ENCODE measurements at regions not wholly inside any gene's neighbourhood (a gene's known extent, or its start where the extent isn't known, plus 50 kb on each side); places are given as distances from the start of the nearest gene placed in this dataset.

DNA sequence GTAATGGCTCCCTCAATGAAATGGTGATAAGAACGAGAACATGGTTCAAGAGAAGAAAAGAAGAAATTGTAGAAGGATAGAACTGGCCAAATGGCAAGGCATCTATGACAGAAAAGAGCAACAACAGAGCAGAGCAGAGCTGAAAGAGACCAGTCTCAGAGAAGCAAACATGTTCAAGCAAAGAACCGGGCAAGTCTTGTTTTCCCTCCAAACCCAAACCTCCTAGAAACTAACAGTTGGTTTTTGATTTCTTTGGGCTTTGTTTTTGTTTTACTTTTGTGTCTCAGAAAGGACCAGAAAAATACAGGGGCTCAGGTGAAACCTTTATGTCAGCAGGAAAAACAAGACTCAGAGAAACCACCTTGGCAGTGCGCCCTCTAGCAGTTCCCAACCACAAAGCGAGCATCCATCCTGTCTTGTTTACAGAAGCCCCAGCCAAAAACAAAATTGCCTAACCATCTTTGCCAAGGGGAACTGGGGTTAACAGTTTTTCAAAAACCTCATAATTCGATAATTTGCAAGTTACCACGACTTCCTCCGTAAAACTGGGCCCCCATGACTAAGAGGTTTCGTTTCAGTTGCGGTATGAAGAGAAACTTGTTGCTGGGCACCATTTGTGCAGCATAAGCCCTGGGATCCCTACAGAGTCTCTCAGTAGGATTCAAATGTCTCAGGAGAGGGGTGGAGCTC is 159.2 kb upstream of the SLC24A5 start:
- TF ChIP-seq, protein P1, sequence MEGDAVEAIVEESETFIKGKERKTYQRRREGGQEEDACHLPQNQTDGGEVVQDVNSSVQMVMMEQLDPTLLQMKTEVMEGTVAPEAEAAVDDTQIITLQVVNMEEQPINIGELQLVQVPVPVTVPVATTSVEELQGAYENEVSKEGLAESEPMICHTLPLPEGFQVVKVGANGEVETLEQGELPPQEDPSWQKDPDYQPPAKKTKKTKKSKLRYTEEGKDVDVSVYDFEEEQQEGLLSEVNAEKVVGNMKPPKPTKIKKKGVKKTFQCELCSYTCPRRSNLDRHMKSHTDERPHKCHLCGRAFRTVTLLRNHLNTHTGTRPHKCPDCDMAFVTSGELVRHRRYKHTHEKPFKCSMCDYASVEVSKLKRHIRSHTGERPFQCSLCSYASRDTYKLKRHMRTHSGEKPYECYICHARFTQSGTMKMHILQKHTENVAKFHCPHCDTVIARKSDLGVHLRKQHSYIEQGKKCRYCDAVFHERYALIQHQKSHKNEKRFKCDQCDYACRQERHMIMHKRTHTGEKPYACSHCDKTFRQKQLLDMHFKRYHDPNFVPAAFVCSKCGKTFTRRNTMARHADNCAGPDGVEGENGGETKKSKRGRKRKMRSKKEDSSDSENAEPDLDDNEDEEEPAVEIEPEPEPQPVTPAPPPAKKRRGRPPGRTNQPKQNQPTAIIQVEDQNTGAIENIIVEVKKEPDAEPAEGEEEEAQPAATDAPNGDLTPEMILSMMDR (conservative IDR thresholded peaks at IDR 0.05; ENCODE audit: low read length), result no peak
- H3K4me3 ChIP-seq (ENCODE audit: low read length), result no peak overlapping the region
- no peak for DNase-seq (ENCODE audit: low read depth)

DNA sequence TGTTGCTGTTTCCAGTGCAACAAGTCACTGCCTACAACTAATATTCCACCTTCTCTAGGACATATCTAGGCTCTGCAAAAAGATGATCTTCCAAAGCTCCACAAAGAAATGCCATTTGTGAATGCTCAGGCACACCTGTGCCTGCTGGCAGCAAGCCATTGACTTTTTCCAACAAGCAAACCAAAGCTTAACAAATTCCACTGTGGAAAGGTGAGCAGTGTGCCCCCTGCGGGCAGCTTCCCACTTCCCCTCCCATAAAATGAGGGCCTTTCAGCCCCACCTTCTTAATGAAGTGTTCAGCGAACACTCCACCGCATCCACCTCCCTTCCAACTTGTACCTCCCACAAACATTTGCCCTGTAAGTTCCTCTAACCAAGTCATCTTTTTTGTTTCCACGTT is 157.5 kb upstream of the SLC24A5 start:
- TF ChIP-seq, protein P1 (conservative IDR thresholded peaks at IDR 0.05; ENCODE audit: low read length), result no peak
- DNase-seq (ENCODE audit: low read depth), result no peak
- H3K4me3 ChIP-seq (ENCODE audit: low read length), result no peak overlapping the region

DNA sequence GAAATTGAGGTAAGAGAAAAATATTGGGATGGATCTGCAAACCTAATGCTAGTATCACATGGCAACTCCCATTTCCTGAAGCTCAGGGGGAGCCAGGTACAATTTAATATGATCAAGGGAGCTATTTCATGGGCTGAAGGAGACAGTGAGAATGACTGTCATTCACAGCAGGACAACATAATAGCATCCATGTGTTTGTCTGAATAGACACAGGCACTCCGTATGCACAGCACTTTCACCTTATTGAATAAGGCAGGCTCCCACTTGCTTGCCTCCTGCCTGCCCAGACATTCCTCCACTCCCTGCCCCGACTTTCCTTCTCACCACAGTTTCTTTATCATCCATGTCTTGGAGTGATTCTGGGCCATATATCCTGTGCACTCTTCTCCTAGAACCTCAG is 156.6 kb upstream of the SLC24A5 start:
- DNase-seq (ENCODE audit: low read depth), result no peak
- TF ChIP-seq, protein P1 (conservative IDR thresholded peaks at IDR 0.05; ENCODE audit: low read length), result no peak
- H3K4me3 ChIP-seq (ENCODE audit: low read length), result no peak overlapping the region

DNA sequence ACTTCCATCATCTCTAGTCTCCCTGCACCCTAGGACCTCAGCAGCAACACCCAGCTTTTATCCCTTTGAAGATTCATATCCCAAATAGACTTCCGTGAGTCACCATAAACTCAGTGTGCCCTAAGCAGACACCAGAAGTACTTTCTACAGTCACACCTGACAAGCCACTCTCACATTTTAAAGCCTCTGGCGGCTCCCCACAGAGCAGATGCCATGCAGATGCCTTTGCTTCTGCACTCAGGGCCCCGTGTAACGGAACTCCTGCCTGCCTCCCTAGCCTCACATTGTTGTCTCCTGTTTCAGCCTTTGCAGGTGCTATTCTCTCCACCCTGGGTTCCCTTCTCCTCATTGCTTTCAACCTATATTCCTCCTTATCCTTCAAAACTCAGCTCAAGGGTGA is 155.5 kb upstream of the SLC24A5 start:
- TF ChIP-seq, protein P1 (conservative IDR thresholded peaks at IDR 0.05; ENCODE audit: low read length), result no peak
- H3K4me3 ChIP-seq (ENCODE audit: low read length), result no peak overlapping the region

DNA sequence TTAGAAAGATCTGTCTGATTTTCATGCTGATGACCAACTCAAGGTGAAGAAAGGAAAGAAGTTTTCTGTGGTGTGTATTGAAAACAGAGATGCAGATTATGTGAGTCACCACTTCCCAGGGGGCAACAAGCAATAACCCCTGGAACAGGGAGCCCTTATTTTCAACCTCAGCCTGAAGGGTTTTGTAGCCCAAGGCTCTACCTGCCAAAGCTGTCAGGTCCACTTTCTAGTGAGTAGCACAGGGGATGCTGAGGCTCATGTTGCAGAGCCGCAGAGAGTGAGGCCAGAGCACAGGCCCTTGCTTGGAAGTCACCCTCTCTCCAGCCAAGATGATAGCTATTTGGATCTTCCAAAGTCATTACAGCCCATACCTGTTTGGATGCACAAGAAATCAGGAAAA is 152.2 kb upstream of the SLC24A5 start:
- no peak for DNase-seq (ENCODE audit: low read depth)
- TF ChIP-seq, protein P1 (conservative IDR thresholded peaks at IDR 0.05; ENCODE audit: low read length), result no peak
- H3K4me3 ChIP-seq (ENCODE audit: low read length), result no peak overlapping the region

More for the DNA sequence above, 155.5 kb upstream of the SLC24A5 start:
- DNase-seq (ENCODE audit: low read depth), result no peak

DNA sequence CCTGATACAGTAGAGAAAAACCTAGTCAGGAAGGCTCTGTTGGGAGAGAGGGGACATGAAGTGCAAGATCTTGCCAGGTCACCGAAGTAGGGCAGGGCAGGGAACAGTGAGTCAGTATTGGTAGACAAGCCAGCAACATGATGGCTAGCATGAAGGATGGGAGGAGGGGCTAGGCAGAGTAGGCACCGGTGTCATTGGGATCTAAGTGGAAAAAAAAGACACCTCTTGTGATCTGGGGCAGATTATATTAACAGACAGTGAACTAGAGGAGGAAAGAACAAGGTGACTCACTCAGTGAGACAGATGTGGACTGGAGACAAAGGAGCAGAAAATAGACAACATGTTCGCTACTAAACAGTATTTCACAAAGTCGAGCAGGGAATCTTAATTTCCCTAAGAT is 149.2 kb upstream of the SLC24A5 start:
- DNase-seq (ENCODE audit: low read depth), result no peak

DNA sequence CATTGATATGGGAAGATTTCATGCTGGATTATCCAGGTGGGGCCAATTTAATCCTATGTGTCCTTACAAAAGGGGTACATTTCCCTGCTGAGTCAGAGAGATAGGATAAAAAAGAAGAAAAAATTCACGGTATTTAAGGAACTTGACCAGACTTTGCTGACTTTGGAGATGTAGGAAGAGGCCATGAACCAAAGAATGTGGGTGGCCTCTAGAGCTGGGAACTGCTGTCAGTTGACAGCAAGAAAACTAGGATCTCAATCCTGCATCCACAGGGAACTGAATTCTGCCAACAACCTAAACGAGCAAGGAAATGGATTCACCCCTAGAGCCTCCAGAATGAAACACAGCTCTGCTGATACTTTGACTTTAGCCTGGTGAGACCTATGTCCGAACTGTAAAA is 148.1 kb upstream of the SLC24A5 start:
- DNase-seq (ENCODE audit: low read depth), result no peak
- no peak overlapping the region for H3K4me3 ChIP-seq (ENCODE audit: low read length)
- TF ChIP-seq, protein P1 (conservative IDR thresholded peaks at IDR 0.05; ENCODE audit: low read length), result no peak

More for the DNA sequence above, 149.2 kb upstream of the SLC24A5 start:
- TF ChIP-seq, protein P1 (conservative IDR thresholded peaks at IDR 0.05; ENCODE audit: low read length), result no peak
- no peak overlapping the region for H3K4me3 ChIP-seq (ENCODE audit: low read length)

Data from AG10803 (cell line).